ENCODE measurements at regions not wholly inside any gene's neighbourhood (a gene's known extent, or its start where the extent isn't known, plus 50 kb on each side); places are given as distances from the start of the nearest gene placed in this dataset.

DNA sequence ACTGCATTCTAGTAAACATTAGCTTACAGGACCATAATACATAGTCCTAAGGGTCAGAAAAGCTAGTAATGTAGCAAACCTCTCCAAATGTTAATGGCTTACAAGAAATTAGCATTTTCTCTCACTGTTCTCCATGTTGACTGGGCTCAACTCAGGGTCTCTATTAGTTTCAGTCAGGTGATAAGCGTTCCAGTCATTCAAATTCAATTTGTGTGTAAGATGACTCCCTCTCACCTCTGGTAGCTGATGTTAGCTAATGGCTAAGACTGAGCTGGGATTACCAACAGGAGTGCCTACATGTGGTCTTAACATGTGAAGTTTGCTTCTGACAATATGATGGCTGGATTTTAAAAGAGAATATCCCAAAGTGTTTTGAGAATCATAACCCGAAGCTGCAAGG, 630.5 kb upstream of the USP15 start:
- intact Hi-C loops (cut with DNase I; ENCODE audit: low total_unique reads), result no loop called here
- TF ChIP-seq, protein P1, sequence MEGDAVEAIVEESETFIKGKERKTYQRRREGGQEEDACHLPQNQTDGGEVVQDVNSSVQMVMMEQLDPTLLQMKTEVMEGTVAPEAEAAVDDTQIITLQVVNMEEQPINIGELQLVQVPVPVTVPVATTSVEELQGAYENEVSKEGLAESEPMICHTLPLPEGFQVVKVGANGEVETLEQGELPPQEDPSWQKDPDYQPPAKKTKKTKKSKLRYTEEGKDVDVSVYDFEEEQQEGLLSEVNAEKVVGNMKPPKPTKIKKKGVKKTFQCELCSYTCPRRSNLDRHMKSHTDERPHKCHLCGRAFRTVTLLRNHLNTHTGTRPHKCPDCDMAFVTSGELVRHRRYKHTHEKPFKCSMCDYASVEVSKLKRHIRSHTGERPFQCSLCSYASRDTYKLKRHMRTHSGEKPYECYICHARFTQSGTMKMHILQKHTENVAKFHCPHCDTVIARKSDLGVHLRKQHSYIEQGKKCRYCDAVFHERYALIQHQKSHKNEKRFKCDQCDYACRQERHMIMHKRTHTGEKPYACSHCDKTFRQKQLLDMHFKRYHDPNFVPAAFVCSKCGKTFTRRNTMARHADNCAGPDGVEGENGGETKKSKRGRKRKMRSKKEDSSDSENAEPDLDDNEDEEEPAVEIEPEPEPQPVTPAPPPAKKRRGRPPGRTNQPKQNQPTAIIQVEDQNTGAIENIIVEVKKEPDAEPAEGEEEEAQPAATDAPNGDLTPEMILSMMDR (IDR thresholded peaks at IDR 0.05), result no peak
- TF ChIP-seq POLR2A (IDR thresholded peaks at IDR 0.05), result no peak

DNA sequence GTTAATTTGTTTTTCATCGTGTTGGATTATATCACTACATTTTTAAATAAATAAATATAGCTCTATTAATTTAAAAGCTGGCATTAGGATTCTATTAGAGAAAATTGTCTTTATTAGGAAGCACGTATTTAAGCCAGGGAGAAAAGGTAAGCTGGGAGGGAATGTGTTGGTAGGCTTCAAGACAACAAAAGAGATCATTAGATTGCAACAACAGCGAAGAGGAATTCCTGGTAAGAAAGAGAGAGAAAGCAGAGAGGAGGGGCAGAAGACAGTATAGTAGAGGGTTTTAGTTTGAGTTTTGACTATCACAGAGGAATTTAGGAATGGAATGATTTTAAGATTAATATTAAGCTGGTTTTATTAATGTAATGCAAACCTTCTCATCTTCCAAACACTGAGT, 613.6 kb upstream of the USP15 start:
- intact Hi-C loops (cut with DNase I; ENCODE audit: low total_unique reads), result no loop called here
- 61 to 65% methylated on average over 3 of the region's 3 CpGs for WGBS, 2 donors
- TF ChIP-seq, protein P1 (IDR thresholded peaks at IDR 0.05), result no peak
- TF ChIP-seq POLR2A (IDR thresholded peaks at IDR 0.05), result no peak
- no peak for DNase-seq (ENCODE audit: low spot score in 2 of 2)
- no peak overlapping the region for H3K4me3 ChIP-seq (ENCODE audit: low read depth, poor library complexity, severe bottlenecking)

More for the DNA sequence above, 630.5 kb upstream of the USP15 start:
- 83 to 86% methylated on average over 2 of the region's 2 CpGs for WGBS, 2 donors
- no peak for DNase-seq (ENCODE audit: low spot score in 2 of 2)
- H3K4me3 ChIP-seq (ENCODE audit: low read depth, poor library complexity, severe bottlenecking), result no peak overlapping the region

DNA sequence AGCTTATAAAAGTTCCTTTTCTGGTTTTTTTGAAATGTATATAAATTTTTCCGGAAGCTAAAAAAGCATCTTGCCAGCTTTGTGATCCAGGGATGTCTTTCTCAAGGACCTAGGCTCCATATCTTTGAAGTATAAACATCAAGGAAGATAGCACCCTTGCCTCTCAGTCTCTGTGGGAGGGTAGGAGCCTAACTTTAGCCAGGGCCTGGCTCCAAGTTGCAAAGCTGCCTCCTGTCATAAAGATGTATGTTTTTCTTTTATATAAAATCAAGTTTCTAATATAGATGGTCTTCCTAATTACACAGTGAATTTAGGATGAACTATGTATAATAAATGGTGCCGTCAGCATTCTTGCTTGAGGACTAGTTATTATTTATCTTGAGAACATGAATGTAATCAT, 612.6 kb upstream of the USP15 start:
- intact Hi-C loops (cut with DNase I; ENCODE audit: low total_unique reads), result no loop called here
- no peak overlapping the region for H3K4me3 ChIP-seq (ENCODE audit: low read depth, poor library complexity, severe bottlenecking)
- no peak for DNase-seq (ENCODE audit: low spot score in 2 of 2)
- TF ChIP-seq, protein P1 (IDR thresholded peaks at IDR 0.05), result no peak
- TF ChIP-seq POLR2A (IDR thresholded peaks at IDR 0.05), result no peak
- WGBS, 2 donors, result 61 to 64% methylated on average over 2 of the region's 2 CpGs

DNA sequence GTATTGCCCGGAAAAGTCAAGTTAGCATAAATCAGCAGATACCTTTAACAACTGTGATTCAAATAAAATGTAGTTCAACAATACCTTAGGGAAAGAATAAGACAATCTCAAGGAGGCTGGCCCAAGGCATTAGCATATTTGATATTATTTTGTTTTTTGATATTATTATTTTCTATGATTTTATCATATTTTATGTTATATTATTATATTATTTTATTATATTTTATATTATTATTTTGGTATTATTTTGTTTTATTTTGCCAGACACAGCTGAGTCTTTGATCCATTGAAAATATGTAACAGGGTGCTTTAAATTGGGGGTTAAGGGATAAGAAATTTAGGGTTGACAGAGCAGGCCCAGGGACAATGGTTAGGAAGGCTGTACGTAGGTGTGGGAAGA, 607.9 kb upstream of the USP15 start:
- TF ChIP-seq, protein P1 (IDR thresholded peaks at IDR 0.05), result no peak
- no peak for TF ChIP-seq POLR2A (IDR thresholded peaks at IDR 0.05)
- H3K4me3 ChIP-seq (ENCODE audit: low read depth, poor library complexity, severe bottlenecking), result no peak overlapping the region
- intact Hi-C loops (cut with DNase I; ENCODE audit: low total_unique reads), result no loop called here
- no peak for DNase-seq (ENCODE audit: low spot score in 2 of 2)
- 86 to 88% methylated on average over 2 of the region's 2 CpGs for WGBS, 2 donors

DNA sequence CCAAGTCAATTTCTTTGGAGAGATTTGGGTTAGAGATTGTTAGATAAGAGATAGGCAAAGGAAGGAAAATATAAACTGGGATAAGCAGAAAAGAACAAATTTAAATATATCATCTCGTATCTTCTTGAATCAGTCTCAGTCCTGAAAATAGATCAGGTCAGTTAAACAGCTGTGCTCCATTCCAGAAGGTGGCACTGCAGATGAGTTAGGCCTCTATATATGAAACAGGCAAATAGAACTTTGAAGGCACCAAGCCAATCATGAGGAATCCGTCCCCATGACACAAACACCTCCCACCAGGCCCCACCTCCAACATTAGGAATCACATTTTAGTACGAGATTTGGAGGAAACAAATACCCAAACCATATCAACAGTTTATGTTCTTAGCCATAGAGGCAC, 605.5 kb upstream of the USP15 start:
- intact Hi-C loops (cut with DNase I; ENCODE audit: low total_unique reads), result no loop called here
- no peak for DNase-seq (ENCODE audit: low spot score in 2 of 2)
- 53 to 54% methylated on average over 3 of the region's 3 CpGs for WGBS, 2 donors
- H3K4me3 ChIP-seq (ENCODE audit: low read depth, poor library complexity, severe bottlenecking), result no peak overlapping the region
- no peak for TF ChIP-seq POLR2A (IDR thresholded peaks at IDR 0.05)
- TF ChIP-seq, protein P1 (IDR thresholded peaks at IDR 0.05), result no peak

DNA sequence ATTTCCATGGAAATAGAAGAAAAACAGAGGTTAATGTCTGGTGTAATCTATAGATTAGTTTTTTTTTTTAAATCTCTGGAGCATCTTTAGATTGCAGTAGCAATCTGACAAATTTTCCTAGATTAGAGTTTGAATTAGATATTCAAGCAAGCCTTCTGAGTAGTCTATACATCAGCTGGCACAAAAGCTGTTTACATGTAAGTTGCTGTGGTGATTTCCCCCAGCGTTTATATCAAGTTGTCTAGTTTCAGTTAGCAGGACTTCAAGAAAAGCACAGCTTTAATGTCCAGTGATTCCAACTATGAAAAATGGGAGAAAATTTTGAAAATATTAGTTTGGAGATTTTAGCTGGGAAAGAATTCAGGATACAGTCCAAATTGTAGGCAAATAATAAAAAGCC, 605.0 kb upstream of the USP15 start:
- TF ChIP-seq, protein P1 (IDR thresholded peaks at IDR 0.05), result no peak
- no peak for TF ChIP-seq POLR2A (IDR thresholded peaks at IDR 0.05)
- 42 to 72% methylated on average over 1 of the region's 1 CpG for WGBS, 2 donors
- DNase-seq (ENCODE audit: low spot score in 2 of 2), result no peak
- H3K4me3 ChIP-seq (ENCODE audit: low read depth, poor library complexity, severe bottlenecking), result no peak overlapping the region
- intact Hi-C loops (cut with DNase I; ENCODE audit: low total_unique reads), result no loop called here
